OCI-LY1 (cell line): ENCODE measurements at regions not wholly inside any gene's neighbourhood (a gene's known extent, or its start where the extent isn't known, plus 50 kb on each side); places are given as distances from the start of the nearest gene placed in this dataset.

Experiments
- H2AFZ ChIP-seq: fragments of 200-600 bp; sonication (generic), shearing (Covaris generic); 2 replicates; pipeline ENCODE4 v1.6.0; 2014; ENCODE audit warnings: antibody characterized with exemption, mild to moderate bottlenecking, low read length
- H3F3A ChIP-seq: fragments of 200-600 bp; sonication (generic), shearing (Covaris generic); 2 replicates; pipeline ENCODE4 v1.6.0; 2014; ENCODE audit warnings: mild to moderate bottlenecking, antibody characterized with exemption, low read length, moderate library complexity; ENCODE audit not compliant: insufficient read depth
- H3K27ac ChIP-seq: fragments of 200-600 bp; sonication (generic); 2 replicates; pipeline ENCODE4 v1.5.1; 2014; ENCODE audit warnings: low read length, mixed run types, mild to moderate bottlenecking, low read depth; ENCODE audit not compliant: poor library complexity, severe bottlenecking
- H3K27me3 ChIP-seq: fragments of 200-600 bp; sonication (generic); 2 replicates; pipeline ENCODE4 v1.6.0; 2014; ENCODE audit warnings: antibody characterized with exemption, mild to moderate bottlenecking, low read length, moderate library complexity; ENCODE audit not compliant: insufficient read depth
- H3K36me3 ChIP-seq: fragments of 200-600 bp; sonication (generic); 2 replicates; pipeline ENCODE4 v1.6.1; 2014; ENCODE audit warnings: mild to moderate bottlenecking, antibody characterized with exemption, low read length, moderate library complexity, mixed read lengths; ENCODE audit not compliant: insufficient read depth
- H3K4me1 ChIP-seq: fragments of 200-600 bp; sonication (generic); 2 replicates; pipeline ENCODE4 v1.5.1; 2014; ENCODE audit warnings: mild to moderate bottlenecking, low read length, moderate library complexity; ENCODE audit not compliant: insufficient read depth, severe bottlenecking
- H3K4me2 ChIP-seq: fragments of 200-600 bp; sonication (generic), shearing (Covaris generic); 2 replicates; pipeline ENCODE4 v1.6.1; 2014; ENCODE audit warnings: low read length
- H3K4me3 ChIP-seq: fragments of 200-600 bp; sonication (generic); 2 replicates; pipeline ENCODE4 v1.5.1; 2014; ENCODE audit warnings: low read length, low read depth, mild to moderate bottlenecking, mixed read lengths; ENCODE audit not compliant: poor library complexity, severe bottlenecking
- H3K79me2 ChIP-seq: fragments of 200-600 bp; shearing (Covaris generic); 2 replicates; pipeline ENCODE4 v1.6.1; 2016; ENCODE audit warnings: mixed run types, low read length, mixed read lengths; ENCODE audit not compliant: insufficient read depth
- H3K9ac ChIP-seq: fragments of 200-600 bp; sonication (generic), shearing (Covaris generic); 2 replicates; pipeline ENCODE4 v1.6.1; 2014; ENCODE audit warnings: mild to moderate bottlenecking, low read length, mixed read lengths
- H3K9me2 ChIP-seq: fragments of 200-600 bp; sonication (generic), shearing (Covaris generic); 2 replicates; pipeline ENCODE4 v1.6.1; 2014; ENCODE audit warnings: low read depth, mild to moderate bottlenecking, low read length, mixed read lengths
- H3K9me3 ChIP-seq: fragments of 200-600 bp; shearing (Covaris generic); 2 replicates; pipeline ENCODE4 v1.6.1; 2014; ENCODE audit warnings: low read length, mixed read lengths
- H4K20me1 ChIP-seq: fragments of 200-600 bp; sonication (generic), shearing (Covaris generic); 2 replicates; pipeline ENCODE4 v1.6.0; 2016; ENCODE audit warnings: mild to moderate bottlenecking, low read length; ENCODE audit not compliant: insufficient read depth
- EZH2 ChIP-seq: fragments of 200-600 bp; sonication (generic), shearing (Covaris generic); IDR thresholded peaks from 2 replicates; pipeline ENCODE4 v1.8.0; 2017; ENCODE audit warnings: borderline replicate concordance, mixed run types, mild to moderate bottlenecking, antibody characterized with exemption, low read length, moderate library complexity, mixed read lengths
- TF ChIP-seq, protein P1 (sequence below): fragments of 200-600 bp; sonication (generic), shearing (Covaris generic); IDR thresholded peaks from 2 replicates; pipeline ENCODE4 v1.5.1; 2017; ENCODE audit warnings: mild to moderate bottlenecking, antibody characterized with exemption, low read length, moderate library complexity, mixed read lengths

DNA sequence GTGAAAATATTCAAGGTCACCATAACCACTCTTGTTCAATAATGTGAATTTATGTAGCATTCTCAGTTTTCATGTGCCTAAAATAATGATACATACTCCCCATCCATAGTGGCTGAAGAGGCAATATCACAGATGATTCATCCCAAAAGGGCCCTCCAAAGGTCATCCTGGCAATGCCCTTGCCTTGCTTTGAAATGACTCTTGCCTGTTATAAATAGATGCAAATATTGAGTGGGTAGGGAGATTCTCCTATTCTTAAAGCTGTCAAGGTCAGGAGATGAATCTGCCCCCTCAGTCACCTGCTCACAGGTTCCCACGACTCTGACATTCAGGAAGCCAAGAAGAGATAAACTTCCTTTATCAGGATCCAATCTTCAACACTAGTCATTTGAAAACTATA is 490.5 kb downstream of the TNS1 start:
- TF ChIP-seq EZH2: no peak
- TF ChIP-seq, protein P1, sequence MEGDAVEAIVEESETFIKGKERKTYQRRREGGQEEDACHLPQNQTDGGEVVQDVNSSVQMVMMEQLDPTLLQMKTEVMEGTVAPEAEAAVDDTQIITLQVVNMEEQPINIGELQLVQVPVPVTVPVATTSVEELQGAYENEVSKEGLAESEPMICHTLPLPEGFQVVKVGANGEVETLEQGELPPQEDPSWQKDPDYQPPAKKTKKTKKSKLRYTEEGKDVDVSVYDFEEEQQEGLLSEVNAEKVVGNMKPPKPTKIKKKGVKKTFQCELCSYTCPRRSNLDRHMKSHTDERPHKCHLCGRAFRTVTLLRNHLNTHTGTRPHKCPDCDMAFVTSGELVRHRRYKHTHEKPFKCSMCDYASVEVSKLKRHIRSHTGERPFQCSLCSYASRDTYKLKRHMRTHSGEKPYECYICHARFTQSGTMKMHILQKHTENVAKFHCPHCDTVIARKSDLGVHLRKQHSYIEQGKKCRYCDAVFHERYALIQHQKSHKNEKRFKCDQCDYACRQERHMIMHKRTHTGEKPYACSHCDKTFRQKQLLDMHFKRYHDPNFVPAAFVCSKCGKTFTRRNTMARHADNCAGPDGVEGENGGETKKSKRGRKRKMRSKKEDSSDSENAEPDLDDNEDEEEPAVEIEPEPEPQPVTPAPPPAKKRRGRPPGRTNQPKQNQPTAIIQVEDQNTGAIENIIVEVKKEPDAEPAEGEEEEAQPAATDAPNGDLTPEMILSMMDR: no peak
- H3K79me2 ChIP-seq: no peaks in the 10 kb centered on the region
- no peaks in the 10 kb centered on the region for H4K20me1 ChIP-seq
- H3K27me3 ChIP-seq: no peaks in the 10 kb centered on the region
- H3K27ac ChIP-seq: no peak overlapping the region
- no peak overlapping the region for H3K9ac ChIP-seq
- no peak overlapping the region for H3K4me2 ChIP-seq
- H3K9me3 ChIP-seq: no peaks in the 10 kb centered on the region
- H3K36me3 ChIP-seq: no peaks in the 10 kb centered on the region
- H3K4me1 ChIP-seq: no peaks in the 10 kb centered on the region
- H3K4me3 ChIP-seq: no peak overlapping the region
- no peak overlapping the region for H2AFZ ChIP-seq
- no peaks in the 10 kb centered on the region for H3K9me2 ChIP-seq
- no peaks in the 10 kb centered on the region for H3F3A ChIP-seq

DNA sequence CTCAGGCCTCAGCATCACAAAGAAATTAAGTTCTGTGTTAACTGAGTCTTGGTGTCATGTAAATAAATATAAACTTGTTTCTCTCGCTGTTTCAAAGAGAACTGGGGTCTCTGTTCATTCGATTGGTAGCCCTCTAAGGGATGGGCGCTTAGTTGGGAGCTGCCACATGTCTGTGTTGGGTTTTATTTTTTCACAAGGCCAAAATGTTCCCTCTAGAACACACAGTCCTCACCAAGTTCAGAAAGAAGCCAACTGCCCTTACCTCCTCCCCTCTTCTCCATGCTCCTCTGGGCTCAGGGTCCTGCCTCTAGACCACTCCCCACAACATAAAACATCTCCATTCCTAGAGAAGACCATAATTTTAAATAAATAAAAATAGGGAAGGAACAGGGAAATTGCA is 490.9 kb downstream of the TNS1 start:
- Histone ChIP-seq H3F3A (no peaks in the 10 kb centered on the region), H3K9ac (no peak overlapping the region)
- no peak for TF ChIP-seq EZH2
- TF ChIP-seq, protein P1: no peak

DNA sequence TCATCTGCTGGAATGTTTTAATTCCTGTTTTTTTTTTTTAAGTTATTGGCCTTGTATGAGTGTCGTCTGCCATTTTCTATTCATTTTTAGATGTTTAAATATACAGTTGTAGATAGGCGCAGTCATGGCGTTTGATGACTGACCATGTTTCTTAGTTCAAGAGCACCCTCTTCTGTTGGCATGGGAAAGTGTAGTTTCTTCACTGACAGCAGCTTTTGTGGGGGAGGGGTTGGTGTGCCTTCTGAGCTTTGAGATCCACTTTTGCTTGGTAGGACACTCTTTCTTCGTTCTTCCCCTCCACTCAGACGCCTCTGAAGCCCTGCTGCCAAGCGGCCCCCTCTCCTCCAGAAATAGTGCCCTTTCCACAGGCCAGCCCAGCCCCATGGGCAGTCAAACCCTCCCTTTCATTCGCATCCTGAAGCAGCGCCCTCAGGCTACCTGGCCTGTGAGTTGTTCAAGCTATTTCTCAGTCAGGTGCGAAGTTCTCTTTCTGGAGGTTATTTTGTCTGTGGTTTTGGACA is 492.0 kb downstream of the TNS1 start:
- Histone ChIP-seq H3F3A (no peaks in the 10 kb centered on the region), H3K36me3 (no peaks in the 10 kb centered on the region), H3K9me2 (no peaks in the 10 kb centered on the region), H3K27ac (no peak overlapping the region), H3K9me3 (no peaks in the 10 kb centered on the region), H3K4me1 (no peaks in the 10 kb centered on the region), H4K20me1 (no peaks in the 10 kb centered on the region), H3K27me3 (no peaks in the 10 kb centered on the region), H3K79me2 (no peaks in the 10 kb centered on the region), H3K4me2 (no peak overlapping the region), H3K9ac (no peak overlapping the region), H3K4me3 (no peak overlapping the region), H2AFZ (no peak overlapping the region)
- no peak for TF ChIP-seq EZH2
- TF ChIP-seq, protein P1: peak; percentile 68

More for the DNA sequence above, 490.9 kb downstream of the TNS1 start:
- no peaks in the 10 kb centered on the region for H3K9me3 ChIP-seq
- no peaks in the 10 kb centered on the region for H3K9me2 ChIP-seq
- no peaks in the 10 kb centered on the region for H3K79me2 ChIP-seq
- H2AFZ ChIP-seq: no peak overlapping the region
- H3K36me3 ChIP-seq: no peaks in the 10 kb centered on the region
- H3K27ac ChIP-seq: no peak overlapping the region
- H4K20me1 ChIP-seq: no peaks in the 10 kb centered on the region
- H3K4me2 ChIP-seq: no peak overlapping the region
- H3K4me1 ChIP-seq: no peaks in the 10 kb centered on the region
- no peak overlapping the region for H3K4me3 ChIP-seq
- H3K27me3 ChIP-seq: no peaks in the 10 kb centered on the region
